HFFc6 (cell line): ENCODE measurements at regions not wholly inside any gene's neighbourhood (a gene's known extent, or its start where the extent isn't known, plus 50 kb on each side); places are given as distances from the start of the nearest gene placed in this dataset.

Experiments used
- DNase-seq: peaks from one replicate; pipeline ENCODE4 v3.0.0-alpha.2; 2018
- H3K27ac Mint-ChIP-seq: 2 replicates; pipeline ENCODE4 v1.8.0; 2020; ENCODE audit warnings: mild to moderate bottlenecking, mixed read lengths
- H3K27me3 Mint-ChIP-seq: 2 replicates; pipeline ENCODE4 v1.8.0; 2021; ENCODE audit warnings: mild to moderate bottlenecking, moderate library complexity, mixed read lengths; ENCODE audit not compliant: insufficient read depth
- H3K36me3 Mint-ChIP-seq: 2 replicates; pipeline ENCODE4 v1.8.0; 2021; ENCODE audit warnings: low read depth, mixed read lengths
- H3K4me1 Mint-ChIP-seq: 2 replicates; pipeline ENCODE4 v1.8.0; 2020; ENCODE audit warnings: low read depth, mixed read lengths
- H3K4me3 Mint-ChIP-seq: 2 replicates; pipeline ENCODE4 v1.8.0; 2020; ENCODE audit warnings: mild to moderate bottlenecking, moderate library complexity, mixed read lengths
- H3K9me3 Mint-ChIP-seq: 2 replicates; pipeline ENCODE4 v1.8.0; 2020; ENCODE audit warnings: mild to moderate bottlenecking, mixed read lengths
- TF ChIP-seq, protein P1 (sequence below): fragments of 200-600 bp; sonication (generic); IDR thresholded peaks from 2 replicates; pipeline ENCODE4 v1.5.0; 2021; ENCODE audit warnings: antibody characterized with exemption, mild to moderate bottlenecking

DNA sequence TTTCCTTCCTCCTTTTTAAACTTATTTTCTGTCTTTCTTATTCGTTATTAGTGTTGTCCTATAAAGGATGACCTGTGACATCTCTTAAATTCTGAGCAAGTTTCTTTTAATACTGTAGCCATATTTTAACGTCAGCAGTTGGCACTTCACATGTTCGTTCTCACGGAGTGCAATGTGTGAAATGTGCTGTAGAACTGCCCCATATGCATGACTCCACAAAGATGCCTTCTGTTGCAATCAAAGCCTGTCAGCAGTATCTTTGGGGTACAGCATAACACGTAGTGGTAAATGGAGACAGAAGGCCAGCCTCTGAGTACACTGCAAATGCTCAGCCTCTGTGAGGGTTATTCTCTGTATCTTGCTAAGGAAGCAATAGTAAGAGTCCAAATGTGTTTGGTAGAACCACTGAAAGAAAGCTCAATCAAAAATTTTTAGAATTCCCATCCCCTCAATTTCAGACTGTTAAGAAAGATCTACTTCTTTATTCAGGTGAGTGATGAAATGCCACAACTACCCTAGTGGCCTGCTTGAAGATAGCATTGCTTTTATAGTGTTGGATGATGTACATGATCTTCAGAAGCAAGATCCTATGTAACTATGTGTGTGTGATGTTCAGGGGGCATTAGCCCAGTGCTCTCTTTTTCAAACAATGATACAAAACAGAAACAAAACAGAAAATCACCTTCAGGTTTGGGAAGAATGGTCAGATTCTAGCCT is 277.7 kb downstream of the TMEM167A start:
- Mint-ChIP-seq H3K9me3 (no peaks in the 10 kb centered on the region), H3K27ac (no peak overlapping the region), H3K4me1 (no peaks in the 10 kb centered on the region), H3K4me3 (no peak overlapping the region), H3K27me3 (no peaks in the 10 kb centered on the region), H3K36me3 (no peaks in the 10 kb centered on the region)
- DNase-seq, result no peak
- TF ChIP-seq, protein P1, sequence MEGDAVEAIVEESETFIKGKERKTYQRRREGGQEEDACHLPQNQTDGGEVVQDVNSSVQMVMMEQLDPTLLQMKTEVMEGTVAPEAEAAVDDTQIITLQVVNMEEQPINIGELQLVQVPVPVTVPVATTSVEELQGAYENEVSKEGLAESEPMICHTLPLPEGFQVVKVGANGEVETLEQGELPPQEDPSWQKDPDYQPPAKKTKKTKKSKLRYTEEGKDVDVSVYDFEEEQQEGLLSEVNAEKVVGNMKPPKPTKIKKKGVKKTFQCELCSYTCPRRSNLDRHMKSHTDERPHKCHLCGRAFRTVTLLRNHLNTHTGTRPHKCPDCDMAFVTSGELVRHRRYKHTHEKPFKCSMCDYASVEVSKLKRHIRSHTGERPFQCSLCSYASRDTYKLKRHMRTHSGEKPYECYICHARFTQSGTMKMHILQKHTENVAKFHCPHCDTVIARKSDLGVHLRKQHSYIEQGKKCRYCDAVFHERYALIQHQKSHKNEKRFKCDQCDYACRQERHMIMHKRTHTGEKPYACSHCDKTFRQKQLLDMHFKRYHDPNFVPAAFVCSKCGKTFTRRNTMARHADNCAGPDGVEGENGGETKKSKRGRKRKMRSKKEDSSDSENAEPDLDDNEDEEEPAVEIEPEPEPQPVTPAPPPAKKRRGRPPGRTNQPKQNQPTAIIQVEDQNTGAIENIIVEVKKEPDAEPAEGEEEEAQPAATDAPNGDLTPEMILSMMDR, result 0 out of 2 replicates have a peak, but pooled peaks have one; percentile 14

DNA sequence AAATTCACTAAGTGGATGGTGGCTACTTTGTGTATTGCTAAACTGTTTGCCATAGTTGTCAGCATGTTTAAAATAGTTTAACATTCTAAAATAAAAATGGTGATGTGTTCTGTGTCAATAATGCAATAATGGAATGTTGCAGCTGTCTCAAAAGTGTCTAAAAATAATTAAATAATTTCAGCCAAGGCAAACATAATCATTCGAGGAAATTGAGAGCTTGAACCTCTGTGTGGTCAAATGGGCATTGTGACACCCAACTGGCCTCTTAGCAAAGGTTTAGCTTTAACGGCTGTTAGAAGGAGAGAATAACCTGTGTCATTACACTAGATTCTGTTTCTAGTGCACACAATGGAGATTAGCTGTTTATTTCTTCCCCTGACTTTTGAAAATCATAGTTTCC is 278.5 kb downstream of the TMEM167A start:
- no peaks in the 10 kb centered on the region for H3K27me3 Mint-ChIP-seq
- H3K27ac Mint-ChIP-seq, result no peak overlapping the region
- TF ChIP-seq, protein P1, result no peak

DNA sequence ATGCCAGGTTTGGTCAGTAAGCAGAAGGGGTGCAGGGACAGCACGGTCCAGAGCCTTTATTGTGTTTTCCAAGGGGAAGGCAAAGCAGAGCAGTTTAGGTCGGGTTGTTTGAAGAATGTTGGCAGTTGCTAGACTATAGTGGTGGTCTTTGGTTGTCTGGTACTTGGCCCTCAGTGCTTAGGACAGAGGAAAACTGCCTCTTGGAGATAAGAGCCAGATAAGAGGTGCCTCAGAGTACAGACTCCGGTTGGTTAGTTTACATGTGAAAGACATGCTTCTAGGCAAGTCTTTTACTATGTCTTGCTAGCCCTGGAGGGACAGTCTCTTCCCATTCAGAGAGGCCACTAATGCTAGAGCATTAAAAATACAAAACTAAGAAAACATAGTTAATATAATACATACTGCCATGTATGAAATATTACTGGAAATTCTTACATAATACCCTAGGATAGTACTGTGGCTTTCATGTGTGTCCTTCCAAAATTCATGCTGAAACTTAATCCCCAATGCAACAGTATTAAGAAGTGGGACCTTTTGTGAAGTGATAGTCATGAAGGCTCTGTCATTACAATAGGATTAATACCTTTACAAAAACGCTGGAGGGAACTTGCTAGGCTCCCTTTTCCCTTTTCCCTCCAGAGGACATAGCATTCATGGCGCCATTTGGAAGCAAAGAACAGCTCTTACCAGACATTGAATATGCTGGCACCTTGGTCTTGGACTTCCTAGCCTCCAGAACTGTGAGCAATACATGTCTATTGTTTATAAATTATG is 280.4 kb downstream of the TMEM167A start:
- no peak overlapping the region for H3K27ac Mint-ChIP-seq
- H3K4me1 Mint-ChIP-seq, result no peaks in the 10 kb centered on the region
- no peaks in the 10 kb centered on the region for H3K36me3 Mint-ChIP-seq
- H3K4me3 Mint-ChIP-seq, result no peak overlapping the region
- H3K27me3 Mint-ChIP-seq, result no peaks in the 10 kb centered on the region
- no peak for DNase-seq
- H3K9me3 Mint-ChIP-seq, result no peaks in the 10 kb centered on the region
- TF ChIP-seq, protein P1, result no peak

More for the DNA sequence above, 278.5 kb downstream of the TMEM167A start:
- H3K9me3 Mint-ChIP-seq, result no peaks in the 10 kb centered on the region
- H3K36me3 Mint-ChIP-seq, result no peaks in the 10 kb centered on the region
- DNase-seq, result no peak
- no peaks in the 10 kb centered on the region for H3K4me1 Mint-ChIP-seq
- no peak overlapping the region for H3K4me3 Mint-ChIP-seq

DNA sequence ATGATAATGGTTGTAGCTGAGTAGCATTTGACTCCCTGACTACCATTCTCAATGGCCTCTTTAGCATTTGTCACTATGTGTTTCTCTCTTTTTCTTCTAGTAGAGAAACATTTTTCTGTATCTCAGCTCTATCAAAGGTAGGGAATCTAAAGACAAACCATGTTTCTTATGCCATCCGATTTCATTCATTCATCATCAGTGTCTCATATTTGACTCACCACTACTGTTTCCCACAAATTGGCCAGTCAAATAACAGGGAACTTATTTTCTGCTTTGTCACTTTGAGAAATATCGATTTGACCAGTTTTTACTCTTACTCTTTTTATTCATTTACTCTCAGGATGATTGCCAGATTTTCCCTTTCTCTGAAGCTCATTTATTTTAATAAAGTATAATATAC is 282.3 kb downstream of the TMEM167A start:
- Mint-ChIP-seq H3K9me3 (no peaks in the 10 kb centered on the region), H3K4me3 (no peak overlapping the region), H3K27ac (no peak overlapping the region), H3K27me3 (no peaks in the 10 kb centered on the region), H3K36me3 (no peaks in the 10 kb centered on the region), H3K4me1 (no peaks in the 10 kb centered on the region)
- TF ChIP-seq, protein P1, result no peak
- no peak for DNase-seq

DNA sequence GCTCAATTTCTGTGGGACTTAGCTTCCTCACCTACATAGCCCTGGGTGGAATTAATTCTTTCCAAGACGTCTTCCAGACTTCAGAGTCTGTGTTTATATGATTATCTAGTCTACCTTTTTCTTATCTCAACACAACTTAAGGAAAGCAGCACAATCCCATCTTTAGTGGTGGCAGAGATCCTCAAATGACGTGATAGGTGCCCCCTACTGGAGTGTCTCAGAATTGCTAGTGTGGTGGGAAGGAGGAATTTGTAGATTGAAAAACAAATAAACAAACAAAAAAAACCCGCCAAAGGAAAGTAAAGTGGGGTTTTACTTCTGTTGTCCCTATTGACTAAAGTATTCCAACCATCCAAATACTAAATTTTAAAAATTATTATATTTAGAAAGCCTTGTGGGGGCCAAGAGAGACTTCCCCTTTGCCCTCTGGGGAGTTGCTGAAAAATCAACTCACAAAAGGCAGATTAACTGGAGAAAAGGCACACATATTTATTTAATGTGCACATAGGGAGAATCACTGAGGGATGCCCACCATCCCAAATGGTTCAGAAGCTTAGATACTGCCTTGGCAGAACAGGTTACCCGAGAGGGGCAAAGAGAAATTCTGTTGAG is 283.3 kb downstream of the TMEM167A start:
- H3K27ac Mint-ChIP-seq, result no peak overlapping the region
- H3K36me3 Mint-ChIP-seq, result no peaks in the 10 kb centered on the region
- H3K4me3 Mint-ChIP-seq, result no peak overlapping the region

More for the DNA sequence above, 283.3 kb downstream of the TMEM167A start:
- no peaks in the 10 kb centered on the region for H3K4me1 Mint-ChIP-seq
- peak; percentile 10 for DNase-seq
- TF ChIP-seq, protein P1, result peak; percentile 89
- H3K9me3 Mint-ChIP-seq, result no peaks in the 10 kb centered on the region
- H3K27me3 Mint-ChIP-seq, result no peaks in the 10 kb centered on the region
